ENCODE measurements at regions not wholly inside any gene's neighbourhood (a gene's known extent, or its start where the extent isn't known, plus 50 kb on each side); places are given as distances from the start of the nearest gene placed in this dataset.
A peak's percentile ranks its signal among the peaks of the same experiment; 100 is the strongest.

GRCh38 chr20:24723186-24723585, 225.9 kb upstream of the CST7 start:
- no peak overlapping the region for H3K27ac Mint-ChIP-seq (ENCODE audit: unreplicated experiment)
- H3K27me3 Mint-ChIP-seq (ENCODE audit: unreplicated experiment), result peaks cover 3% of the 10 kb centered on the region
- no peaks in the 10 kb centered on the region for H3K9me3 Mint-ChIP-seq (ENCODE audit: unreplicated experiment)
- no peak for DNase-seq
- no peak for TF ChIP-seq CTCF (IDR thresholded peaks at IDR 0.05; ENCODE audit: partially characterized antibody, unreplicated experiment)
- no peaks in the 10 kb centered on the region for H3K36me3 Mint-ChIP-seq (ENCODE audit: unreplicated experiment)
- peaks cover 9% of the 10 kb centered on the region for H3K4me1 Mint-ChIP-seq (ENCODE audit: low read depth, unreplicated experiment)
- no peak overlapping the region for H3K4me3 Mint-ChIP-seq (ENCODE audit: unreplicated experiment)

- Mint-ChIP-seq H3K36me3 (ENCODE audit: unreplicated experiment) (no peaks in the 10 kb centered on the region), H3K4me3 (ENCODE audit: unreplicated experiment) (no peak overlapping the region), H3K9me3 (ENCODE audit: unreplicated experiment) (no peaks in the 10 kb centered on the region), H3K27ac (ENCODE audit: unreplicated experiment) (no peak overlapping the region), H3K27me3 (ENCODE audit: unreplicated experiment) (peaks cover 3% of the 10 kb centered on the region), H3K4me1 (ENCODE audit: low read depth, unreplicated experiment) (peaks cover 9% of the 10 kb centered on the region)
- TF ChIP-seq CTCF (IDR thresholded peaks at IDR 0.05; ENCODE audit: partially characterized antibody, unreplicated experiment), result no peak
- DNase-seq, result no peak
Observed at GRCh38 chr20:24723647-24724352, 225.3 kb upstream of the CST7 start.

GRCh38 chr20:24724982-24725533, 224.0 kb upstream of the CST7 start:
- H3K4me3 Mint-ChIP-seq (ENCODE audit: unreplicated experiment), result no peak overlapping the region
- TF ChIP-seq CTCF (IDR thresholded peaks at IDR 0.05; ENCODE audit: partially characterized antibody, unreplicated experiment), result no peak
- H3K9me3 Mint-ChIP-seq (ENCODE audit: unreplicated experiment), result no peaks in the 10 kb centered on the region
- no peaks in the 10 kb centered on the region for H3K36me3 Mint-ChIP-seq (ENCODE audit: unreplicated experiment)
- DNase-seq, result no peak
- H3K27me3 Mint-ChIP-seq (ENCODE audit: unreplicated experiment), result peaks cover 3% of the 10 kb centered on the region
- peak overlapping the region; percentile 13 for H3K27ac Mint-ChIP-seq (ENCODE audit: unreplicated experiment)
- peaks cover 9% of the 10 kb centered on the region for H3K4me1 Mint-ChIP-seq (ENCODE audit: low read depth, unreplicated experiment)

- DNase-seq, result no peak
- Mint-ChIP-seq H3K36me3 (ENCODE audit: unreplicated experiment) (no peaks in the 10 kb centered on the region), H3K4me1 (ENCODE audit: low read depth, unreplicated experiment) (peaks cover 3% of the 10 kb centered on the region), H3K27me3 (ENCODE audit: unreplicated experiment) (peaks cover 3% of the 10 kb centered on the region), H3K27ac (ENCODE audit: unreplicated experiment) (no peak overlapping the region), H3K4me3 (ENCODE audit: unreplicated experiment) (no peak overlapping the region), H3K9me3 (ENCODE audit: unreplicated experiment) (no peaks in the 10 kb centered on the region)
- TF ChIP-seq CTCF (IDR thresholded peaks at IDR 0.05; ENCODE audit: partially characterized antibody, unreplicated experiment), result no peak
Observed at GRCh38 chr20:24727795-24728194, 221.3 kb upstream of the CST7 start.

GRCh38 chr20:24729896-24730605, 219.0 kb upstream of the CST7 start:
- Mint-ChIP-seq H3K4me3 (ENCODE audit: unreplicated experiment) (no peak overlapping the region), H3K36me3 (ENCODE audit: unreplicated experiment) (no peaks in the 10 kb centered on the region), H3K9me3 (ENCODE audit: unreplicated experiment) (no peaks in the 10 kb centered on the region), H3K27ac (ENCODE audit: unreplicated experiment) (no peak overlapping the region), H3K4me1 (ENCODE audit: low read depth, unreplicated experiment) (no peaks in the 10 kb centered on the region), H3K27me3 (ENCODE audit: unreplicated experiment) (no peaks in the 10 kb centered on the region)
- no peak for TF ChIP-seq CTCF (IDR thresholded peaks at IDR 0.05; ENCODE audit: partially characterized antibody, unreplicated experiment)
- no peak for DNase-seq

Data from glutamatergic neuron (in vitro differentiated cells).